Suprapubic skin (tissue), 4 donors: ENCODE measurements at regions not wholly inside any gene's neighbourhood (a gene's known extent, or its start where the extent isn't known, plus 50 kb on each side); places are given as distances from the start of the nearest gene placed in this dataset.

Experiments
- EP300 ChIP-seq: sonication (generic); formaldehyde crosslinking; IDR thresholded peaks from one replicate; pipeline ENCODE4 v1.6.1; 2017; ENCODE audit warnings: antibody characterized with exemption
- POLR2A ChIP-seq, 2 donors: fragments of 450-650 bp; IDR thresholded peaks; one replicate each; pipeline ENCODE4 v1.6.1; 2017; ENCODE audit warnings: antibody characterized with exemption in 2 of 2, mild to moderate bottlenecking in 2 of 2, moderate library complexity in 2 of 2
- POLR2AphosphoS5 ChIP-seq, 3 donors: sonication (generic); formaldehyde crosslinking; IDR thresholded peaks; one replicate each; pipeline ENCODE4 v1.6.1; 2017; ENCODE audit warnings: antibody characterized with exemption in 3 of 3
- TF ChIP-seq, protein P1 (sequence below), 2 donors: fragments of 200-600 bp in 1 of 2; fragments of 450-650 bp in 1 of 2; sonication (generic) in 1 of 2; IDR thresholded peaks; one replicate each; pipeline ENCODE4 v1.5.1; 2016 to 2019; ENCODE audit warnings: antibody characterized with exemption in 2 of 2, mild to moderate bottlenecking in 1 of 2, moderate library complexity in 1 of 2

DNA sequence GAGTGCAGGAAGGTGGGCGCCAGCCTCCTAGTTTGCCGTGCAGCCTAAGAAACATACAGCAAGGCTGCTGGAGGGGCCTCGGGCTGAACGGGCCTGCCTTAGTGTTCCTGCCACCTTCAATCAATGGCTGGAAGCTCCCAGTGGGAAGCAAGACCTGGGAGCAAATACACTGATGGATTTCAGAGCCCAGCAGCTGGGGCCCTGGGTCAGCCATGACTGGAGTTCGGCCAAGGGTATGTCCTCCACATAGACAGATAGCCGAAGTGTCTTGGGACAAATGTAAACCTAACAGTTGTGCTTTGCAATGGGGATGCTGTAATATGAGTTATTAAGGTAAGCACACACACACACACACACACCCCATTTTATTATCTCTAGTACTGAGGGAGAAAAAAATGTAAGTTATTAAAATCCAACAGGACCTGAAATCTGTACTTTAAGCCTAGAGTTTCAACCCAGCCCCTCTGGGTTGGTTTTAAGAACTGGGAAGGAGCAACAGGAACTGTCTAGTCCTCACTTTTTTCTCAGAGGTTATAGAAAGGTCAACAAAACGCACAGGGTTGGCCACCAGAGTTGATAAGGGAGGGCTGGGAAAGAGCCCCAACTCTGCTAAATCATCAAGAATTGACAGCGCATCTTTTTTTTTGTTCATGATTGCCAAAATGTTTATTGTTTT lies 50.0 kb upstream of the CELF2 start:
- TF ChIP-seq POLR2A (IDR thresholded peaks at IDR 0.05) (no peak), POLR2AphosphoS5 (IDR thresholded peaks at IDR 0.05) (no peak), EP300 (no peak)
- TF ChIP-seq, protein P1, sequence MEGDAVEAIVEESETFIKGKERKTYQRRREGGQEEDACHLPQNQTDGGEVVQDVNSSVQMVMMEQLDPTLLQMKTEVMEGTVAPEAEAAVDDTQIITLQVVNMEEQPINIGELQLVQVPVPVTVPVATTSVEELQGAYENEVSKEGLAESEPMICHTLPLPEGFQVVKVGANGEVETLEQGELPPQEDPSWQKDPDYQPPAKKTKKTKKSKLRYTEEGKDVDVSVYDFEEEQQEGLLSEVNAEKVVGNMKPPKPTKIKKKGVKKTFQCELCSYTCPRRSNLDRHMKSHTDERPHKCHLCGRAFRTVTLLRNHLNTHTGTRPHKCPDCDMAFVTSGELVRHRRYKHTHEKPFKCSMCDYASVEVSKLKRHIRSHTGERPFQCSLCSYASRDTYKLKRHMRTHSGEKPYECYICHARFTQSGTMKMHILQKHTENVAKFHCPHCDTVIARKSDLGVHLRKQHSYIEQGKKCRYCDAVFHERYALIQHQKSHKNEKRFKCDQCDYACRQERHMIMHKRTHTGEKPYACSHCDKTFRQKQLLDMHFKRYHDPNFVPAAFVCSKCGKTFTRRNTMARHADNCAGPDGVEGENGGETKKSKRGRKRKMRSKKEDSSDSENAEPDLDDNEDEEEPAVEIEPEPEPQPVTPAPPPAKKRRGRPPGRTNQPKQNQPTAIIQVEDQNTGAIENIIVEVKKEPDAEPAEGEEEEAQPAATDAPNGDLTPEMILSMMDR (IDR thresholded peaks at IDR 0.05) = no peak
